ENCODE measurements at regions not wholly inside any gene's neighbourhood (a gene's known extent, or its start where the extent isn't known, plus 50 kb on each side); places are given as distances from the start of the nearest gene placed in this dataset.

DNA sequence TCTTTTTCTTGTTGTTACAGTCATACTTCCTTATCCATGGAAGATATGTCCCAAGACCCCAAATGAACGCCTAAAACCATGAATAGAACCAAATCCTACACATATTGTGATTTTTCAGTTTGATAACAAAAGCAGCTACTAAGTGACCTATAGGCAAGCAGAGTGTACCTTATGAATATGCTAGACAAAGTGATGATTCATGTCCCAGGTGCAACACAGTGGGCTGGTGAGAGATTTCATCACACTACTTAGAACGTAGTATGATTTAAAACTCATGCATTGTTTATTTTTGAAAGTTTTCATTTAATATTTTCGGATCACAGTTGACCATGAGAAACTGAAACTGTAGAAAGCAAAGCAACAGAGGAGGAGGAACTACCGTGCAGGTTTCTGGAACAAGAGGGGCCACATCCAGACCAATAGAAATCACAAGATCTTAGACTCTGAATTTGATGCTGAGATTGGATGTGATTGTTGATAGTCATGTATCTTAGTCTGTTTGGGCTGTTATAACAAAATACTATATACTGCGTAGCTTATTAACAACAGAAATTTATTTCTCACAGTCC lies 470.8 kb upstream of the VRK2 start:
- 83% methylated on average over 5 of the region's 5 CpGs; no CpG with 5 or more reads in 1 of the 2 experiments for WGBS, 2 experiments (ENCODE audit: extremely low coverage in 1 of 2, insufficient coverage in 1 of 2, insufficient read length in 1 of 2, insufficient replicate concordance in 2 of 2, low coverage in 1 of 2, low lambda C conversion rate in 2 of 2, missing lambda C conversion rate in 1 of 2)
- no peaks in the 10 kb centered on the region for H3K23me2 ChIP-seq (ENCODE audit: low read depth, low read length)
- FAIRE-seq (no peak), DNase-seq (ENCODE audit: low read depth in 1 of 2, low spot score in 2 of 2) (no peak)
- H2BK20ac ChIP-seq (ENCODE audit: low read length): no peak overlapping the region
- no peak overlapping the region for H3K56ac ChIP-seq (replicated peaks; ENCODE audit: insufficient read length, low read depth, low read length)
- no peak overlapping the region for H4K91ac ChIP-seq (replicated peaks; ENCODE audit: insufficient read length, low read length)
- no peaks in the 10 kb centered on the region for H3K4me1 ChIP-seq (replicated peaks in 1 of 4; ENCODE audit: control insufficient read depth in 3 of 4, insufficient read depth in 4 of 4, low read length in 3 of 4)
- CTCF ChIA-PET (ENCODE audit: partially characterized antibody): no interaction called here
- TF ChIP-seq SIX5 (IDR thresholded peaks at IDR 0.05; ENCODE audit: low read depth, low read length) (no peak), RBBP5 (IDR thresholded peaks at IDR 0.05; ENCODE audit: borderline replicate concordance, low read depth, low read length) (no peak), TBP (IDR thresholded peaks at IDR 0.05; ENCODE audit: low read depth, low read length) (no peak), ASH2L (IDR thresholded peaks at IDR 0.05; ENCODE audit: low read length) (no peak), CHD1 (IDR thresholded peaks at IDR 0.05; ENCODE audit: low read depth, low read length) (no peak), RAD21 (IDR thresholded peaks at IDR 0.05 in 1 of 2, conservative IDR thresholded peaks at IDR 0.05 in 1 of 2; ENCODE audit: low read depth in 2 of 2, low read length in 2 of 2) (no peak), HDAC2 (IDR thresholded peaks at IDR 0.05; ENCODE audit: borderline replicate concordance in 1 of 2, low read depth in 2 of 2, low read length in 2 of 2) (no peak), SP2 (IDR thresholded peaks at IDR 0.05; ENCODE audit: low read length) (no peak), POLR2A (IDR thresholded peaks at IDR 0.05; ENCODE audit: control extremely low read depth in 1 of 2, low read depth in 2 of 2, low read length in 2 of 2) (no peak), SIRT6 (IDR thresholded peaks at IDR 0.05; ENCODE audit: low read length) (no peak)
- TF ChIP-seq, protein P1, sequence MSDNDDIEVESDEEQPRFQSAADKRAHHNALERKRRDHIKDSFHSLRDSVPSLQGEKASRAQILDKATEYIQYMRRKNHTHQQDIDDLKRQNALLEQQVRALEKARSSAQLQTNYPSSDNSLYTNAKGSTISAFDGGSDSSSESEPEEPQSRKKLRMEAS (IDR thresholded peaks at IDR 0.05): no peak
- H3K14ac ChIP-seq (ENCODE audit: insufficient read length): no peak overlapping the region
- no peak overlapping the region for H3K23ac ChIP-seq (ENCODE audit: insufficient read length)
- H2BK15ac ChIP-seq (ENCODE audit: low read length): no peak overlapping the region
- H4K5ac ChIP-seq (ENCODE audit: insufficient read length, low read depth, low read length): no peak overlapping the region
- no peak overlapping the region for H3K4me3 ChIP-seq (ENCODE audit: extremely low read depth in 1 of 4, insufficient read depth in 2 of 4, low read depth in 3 of 4, low read length in 4 of 4)
- POLR2A ChIA-PET (ENCODE audit: partially characterized antibody): no interaction called here
- no peaks in the 10 kb centered on the region for H3K79me1 ChIP-seq (ENCODE audit: low read depth, low read length)
- no peak overlapping the region for H2AFZ ChIP-seq (ENCODE audit: low read length)
- H2BK12ac ChIP-seq (ENCODE audit: low read depth, low read length): no peak overlapping the region
- no peak overlapping the region for H2AK5ac ChIP-seq (ENCODE audit: low read depth, low read length)
- no peak overlapping the region for H2BK5ac ChIP-seq (ENCODE audit: low read depth, low read length)
- H3K27me3 ChIP-seq (replicated peaks in 1 of 4; ENCODE audit: control insufficient read depth in 3 of 4, extremely low read depth in 1 of 4, insufficient read depth in 3 of 4, low read length in 3 of 4): no peaks in the 10 kb centered on the region
- H3K9me3 ChIP-seq (ENCODE audit: insufficient read depth in 2 of 2, low read depth in 1 of 2, low read length in 1 of 2): no peaks in the 10 kb centered on the region
- no peak overlapping the region for H4K8ac ChIP-seq (ENCODE audit: extremely low read depth, insufficient read depth, low read length)
- H3K79me2 ChIP-seq (ENCODE audit: control insufficient read depth in 1 of 2, insufficient read depth in 2 of 2, low read length in 2 of 2): no peaks in the 10 kb centered on the region
- no peak overlapping the region for H3K4ac ChIP-seq (replicated peaks; ENCODE audit: insufficient read length, low read depth, low read length)
- no peak overlapping the region for H3K27ac ChIP-seq (ENCODE audit: low read depth, low read length)
- no peak overlapping the region for H2BK120ac ChIP-seq (replicated peaks; ENCODE audit: low read depth, low read length)
- H4K20me1 ChIP-seq (replicated peaks in 1 of 2; ENCODE audit: control insufficient read depth in 1 of 2, insufficient read depth in 2 of 2, low read length in 2 of 2): no peaks in the 10 kb centered on the region
- H3K4me2 ChIP-seq (ENCODE audit: insufficient read depth in 1 of 2, low read depth in 2 of 2, low read length in 2 of 2): no peak overlapping the region
- no peak overlapping the region for H3K9ac ChIP-seq (replicated peaks in 1 of 4; ENCODE audit: extremely low read depth in 1 of 4, low read depth in 3 of 4, low read length in 3 of 4)
- no peak overlapping the region for H3K18ac ChIP-seq (ENCODE audit: extremely low read depth, low read length)
- no peaks in the 10 kb centered on the region for H3K36me3 ChIP-seq (ENCODE audit: control insufficient read depth in 2 of 4, insufficient read depth in 4 of 4, low read length in 3 of 4)

All from H1 (cell line).